H1 (cell line): ENCODE measurements at regions not wholly inside any gene's neighbourhood (a gene's known extent, or its start where the extent isn't known, plus 50 kb on each side); places are given as distances from the start of the nearest gene placed in this dataset.

Source experiments
- CTCF ChIA-PET: fragments of 300-600 bp; sonication (Branson Sonifier 250); formaldehyde crosslinking; loops from one replicate; lab custom pipeline; 2021; ENCODE audit not compliant: partially characterized antibody; lab: Charles Lee
- POLR2A ChIA-PET: fragments of 300-600 bp; sonication (Branson Sonifier 250); formaldehyde crosslinking; loops from one replicate; lab custom pipeline; 2021; ENCODE audit warnings: inconsistent platforms; ENCODE audit not compliant: partially characterized antibody; lab: Charles Lee
- DNase-seq, 2 experiments: peaks; one replicate each; pipeline versions ENCODE4 v3.0.0 to v3.0.0-alpha.2; 2010 to 2022; ENCODE audit warnings: low spot score in 2 of 2, low read depth in 1 of 2, mixed read lengths in 1 of 2
- FAIRE-seq: peaks from 2 replicates; lab custom pipeline; 2011; peaks lifted over from hg19 to GRCh38; lab: Jason Lieb, UNC
- H2AFZ ChIP-seq: 2 replicates; pipeline ENCODE4 v1.8.1; 2012; ENCODE audit warnings: low read length, inconsistent platforms
- H2AK5ac ChIP-seq: 2 replicates; pipeline ENCODE4 v1.6.1; 2013; ENCODE audit warnings: low read depth, low read length
- H2BK120ac ChIP-seq: replicated peaks from 2 replicates; pipeline ENCODE3; 2013; ENCODE audit warnings: low read depth, low read length, inconsistent platforms
- H2BK12ac ChIP-seq: 2 replicates; pipeline ENCODE4 v1.6.1; 2013; ENCODE audit warnings: low read depth, low read length
- H2BK15ac ChIP-seq: 2 replicates; pipeline ENCODE4 v1.6.1; 2013; ENCODE audit warnings: low read length
- H2BK20ac ChIP-seq: 2 replicates; pipeline ENCODE4 v1.6.1; 2013; ENCODE audit warnings: low read length
- H2BK5ac ChIP-seq: 2 replicates; pipeline ENCODE4 v1.6.1; 2013; ENCODE audit warnings: low read depth, low read length
- H3K14ac ChIP-seq: 2 replicates; pipeline ENCODE4 v1.6.1; 2013; ENCODE audit warnings: inconsistent platforms; ENCODE audit not compliant: insufficient read length
- H3K18ac ChIP-seq: 2 replicates; pipeline ENCODE4 v1.6.1; 2013; ENCODE audit warnings: low read length; ENCODE audit errors: extremely low read depth
- H3K23ac ChIP-seq: 2 replicates; pipeline ENCODE4 v1.6.1; 2013; ENCODE audit warnings: inconsistent platforms; ENCODE audit not compliant: insufficient read length
- H3K23me2 ChIP-seq: 2 replicates; pipeline ENCODE4 v1.6.1; 2013; ENCODE audit warnings: low read depth, low read length
- H3K27ac ChIP-seq: 2 replicates; pipeline ENCODE4 v1.6.1; 2011; ENCODE audit warnings: low read depth, low read length, inconsistent platforms
- H3K27me3 ChIP-seq, 4 experiments: replicated peaks in 1 of 4; 1 replicate in 1 of 4; 2 replicates in 3 of 4; pipeline versions ENCODE4 v1.6.1 to v1.8.1; 2011 to 2013; ENCODE audit warnings: low read length in 3 of 4, mild to moderate bottlenecking in 3 of 4, inconsistent platforms in 2 of 4, mixed read lengths in 2 of 4, moderate library complexity in 1 of 4; ENCODE audit not compliant: control insufficient read depth in 3 of 4, insufficient read depth in 3 of 4; ENCODE audit errors: extremely low read depth in 1 of 4
- H3K36me3 ChIP-seq, 4 experiments: 2 replicates each; pipeline versions ENCODE4 v1.6.1 to v1.8.1; 2011 to 2013; ENCODE audit warnings: mild to moderate bottlenecking in 4 of 4, low read length in 3 of 4, moderate library complexity in 2 of 4, control low read depth in 1 of 4, inconsistent platforms in 1 of 4; ENCODE audit not compliant: insufficient read depth in 4 of 4, control insufficient read depth in 2 of 4
- H3K4ac ChIP-seq: replicated peaks from 2 replicates; pipeline ENCODE3; 2013; ENCODE audit warnings: low read length, low read depth, mixed read lengths, inconsistent platforms; ENCODE audit not compliant: insufficient read length
- H3K4me1 ChIP-seq, 4 experiments: replicated peaks in 1 of 4; 1 replicate in 1 of 4; 2 replicates in 3 of 4; pipeline versions ENCODE4 v1.6.1 to v1.8.1; 2011 to 2013; ENCODE audit warnings: low read length in 3 of 4, inconsistent platforms in 2 of 4, mixed read lengths in 1 of 4; ENCODE audit not compliant: insufficient read depth in 4 of 4, control insufficient read depth in 3 of 4
- H3K4me2 ChIP-seq, 2 experiments: 2 replicates each; pipeline versions ENCODE4 v1.6.1 to v1.8.1; 2011 to 2013; ENCODE audit warnings: low read depth in 2 of 2, low read length in 2 of 2, control low read depth in 1 of 2, inconsistent platforms in 1 of 2, mild to moderate bottlenecking in 1 of 2; ENCODE audit not compliant: insufficient read depth in 1 of 2
- H3K4me3 ChIP-seq, 4 experiments: fragments of 200-600, 300-600 bp in 1 of 4; sonication (generic), shearing (Covaris generic), sonication (Bioruptor Twin) in 1 of 4; 2 replicates each; pipeline versions ENCODE4 v1.5.1 to v1.8.1; 2011 to 2016; ENCODE audit warnings: low read length in 4 of 4, low read depth in 3 of 4, control low read depth in 2 of 4, inconsistent platforms in 2 of 4, mild to moderate bottlenecking in 2 of 4, mixed read lengths in 1 of 4, moderate library complexity in 1 of 4; ENCODE audit not compliant: insufficient read depth in 2 of 4; ENCODE audit errors: extremely low read depth in 1 of 4
- H3K56ac ChIP-seq: replicated peaks from 2 replicates; pipeline ENCODE3; 2013; ENCODE audit warnings: low read depth, mild to moderate bottlenecking, mixed read lengths, low read length, inconsistent platforms; ENCODE audit not compliant: insufficient read length
- H3K79me1 ChIP-seq: 2 replicates; pipeline ENCODE4 v1.6.1; 2013; ENCODE audit warnings: low read depth, low read length, control low read depth
- H3K79me2 ChIP-seq, 2 experiments: 2 replicates each; pipeline versions ENCODE4 v1.6.1 to v1.8.1; 2012 to 2013; ENCODE audit warnings: low read length in 2 of 2, mild to moderate bottlenecking in 2 of 2, inconsistent platforms in 1 of 2; ENCODE audit not compliant: insufficient read depth in 2 of 2, control insufficient read depth in 1 of 2
- H3K9ac ChIP-seq, 4 experiments: replicated peaks in 1 of 4; 1 replicate in 1 of 4; 2 replicates in 3 of 4; pipeline versions ENCODE4 v1.6.1 to v1.8.1; 2011 to 2013; ENCODE audit warnings: low read depth in 3 of 4, low read length in 3 of 4, control low read depth in 2 of 4, mild to moderate bottlenecking in 2 of 4, moderate library complexity in 2 of 4, inconsistent platforms in 1 of 4; ENCODE audit errors: extremely low read depth in 1 of 4
- H3K9me3 ChIP-seq, 2 experiments: 2 replicates each; pipeline versions ENCODE4 v1.6.1 to v1.8.1; 2012 to 2013; ENCODE audit warnings: mild to moderate bottlenecking in 2 of 2, moderate library complexity in 2 of 2, control low read depth in 1 of 2, inconsistent platforms in 1 of 2, low read depth in 1 of 2, low read length in 1 of 2, mixed read lengths in 1 of 2; ENCODE audit not compliant: insufficient read depth in 2 of 2
- H4K20me1 ChIP-seq, 2 experiments: replicated peaks in 1 of 2; 2 replicates each; pipeline versions ENCODE3 to v1.8.1; 2011 to 2013; ENCODE audit warnings: inconsistent platforms in 2 of 2, low read length in 2 of 2, mild to moderate bottlenecking in 1 of 2; ENCODE audit not compliant: insufficient read depth in 2 of 2, control insufficient read depth in 1 of 2
- H4K5ac ChIP-seq: 2 replicates; pipeline ENCODE4 v1.6.1; 2013; ENCODE audit warnings: low read length, low read depth, mixed read lengths, inconsistent platforms; ENCODE audit not compliant: insufficient read length
- H4K8ac ChIP-seq: 2 replicates; pipeline ENCODE4 v1.8.0; 2013; ENCODE audit warnings: mild to moderate bottlenecking, moderate library complexity, low read length, inconsistent platforms; ENCODE audit not compliant: insufficient read depth; ENCODE audit errors: extremely low read depth
- H4K91ac ChIP-seq: replicated peaks from 2 replicates; pipeline ENCODE3; 2013; ENCODE audit warnings: low read length, mixed read lengths, inconsistent platforms; ENCODE audit not compliant: insufficient read length
- CEBPB ChIP-seq: IDR thresholded peaks from 2 replicates; pipeline ENCODE4 v1.6.1; 2012; ENCODE audit warnings: low read depth, low read length
- CHD1 ChIP-seq: IDR thresholded peaks from 2 replicates; pipeline ENCODE4 v1.6.1; 2012; ENCODE audit warnings: low read depth, low read length, improper control_type of control experiment
- CHD2 ChIP-seq: IDR thresholded peaks from 2 replicates; pipeline ENCODE4 v1.6.1; 2012; ENCODE audit warnings: low read length, improper control_type of control experiment
- EZH2 ChIP-seq: fragments of 200-600 bp; sonication (generic); IDR thresholded peaks from 2 replicates; pipeline ENCODE4 v1.7.1; 2012; ENCODE audit warnings: low read depth, mild to moderate bottlenecking, moderate library complexity, low read length, inconsistent platforms; ENCODE audit not compliant: severe bottlenecking
- HDAC2 ChIP-seq, 2 experiments: fragments of 300-600 bp in 1 of 2; sonication (generic) in 1 of 2; IDR thresholded peaks; 2 replicates each; pipeline ENCODE4 v1.6.1; 2011 to 2012; ENCODE audit warnings: low read depth in 2 of 2, low read length in 2 of 2, mild to moderate bottlenecking in 2 of 2, moderate library complexity in 2 of 2, borderline replicate concordance in 1 of 2, inconsistent platforms in 1 of 2
- KDM5A ChIP-seq: fragments of 200-600 bp; IDR thresholded peaks from 2 replicates; pipeline ENCODE4 v1.7.1; 2012; ENCODE audit warnings: mild to moderate bottlenecking, low read length, inconsistent platforms, mixed read lengths
- POU5F1 ChIP-seq: IDR thresholded peaks from 2 replicates; pipeline ENCODE4 v1.6.1; 2011; ENCODE audit warnings: low read depth, mild to moderate bottlenecking, low read length, moderate library complexity
- RXRA ChIP-seq: IDR thresholded peaks from 2 replicates; pipeline ENCODE4 v1.6.1; 2011; ENCODE audit warnings: low read depth, mild to moderate bottlenecking, low read length, moderate library complexity; ENCODE audit not compliant: insufficient read depth
- SIN3A ChIP-seq, 2 experiments: IDR thresholded peaks in 1 of 2; conservative IDR thresholded peaks in 1 of 2; 2 replicates each; pipeline ENCODE4 v1.6.1; 2011 to 2012; ENCODE audit warnings: low read length in 2 of 2, improper control_type of control experiment in 1 of 2, low read depth in 1 of 2, mild to moderate bottlenecking in 1 of 2
- SIX5 ChIP-seq: IDR thresholded peaks from 2 replicates; pipeline ENCODE4 v1.6.1; 2011; ENCODE audit warnings: mild to moderate bottlenecking, low read depth, low read length
- SP4 ChIP-seq: IDR thresholded peaks from 2 replicates; pipeline ENCODE4 v1.6.1; 2012; ENCODE audit warnings: low read length, inconsistent platforms
- SRF ChIP-seq: IDR thresholded peaks from 2 replicates; pipeline ENCODE4 v1.6.1; 2011; ENCODE audit warnings: mild to moderate bottlenecking, low read depth, low read length, moderate library complexity
- TCF12 ChIP-seq: IDR thresholded peaks from 2 replicates; pipeline ENCODE4 v1.6.1; 2011; ENCODE audit warnings: low read depth, mild to moderate bottlenecking, low read length
- WGBS, 2 experiments: shearing (Covaris generic) in 1 of 2; methylation state at CpG; one replicate each; pipeline versions ENCODE4 v1.1.6 to v1.1.7; 2013 to 2015; ENCODE audit warnings: low lambda C conversion rate in 2 of 2, mixed read lengths in 2 of 2, inconsistent platforms in 1 of 2, low coverage in 1 of 2, missing lambda C conversion rate in 1 of 2; ENCODE audit not compliant: insufficient replicate concordance in 2 of 2, insufficient coverage in 1 of 2, insufficient read length in 1 of 2; ENCODE audit errors: extremely low coverage in 1 of 2, missing lambda C conversion rate in 1 of 2; 5-methylcytosine and 5-hydroxymethylcytosine counted together
- TF ChIP-seq, protein P1 (sequence below): IDR thresholded peaks from 2 replicates; pipeline ENCODE4 v1.6.1; 2011; ENCODE audit warnings: low read depth, mild to moderate bottlenecking, low read length; ENCODE audit not compliant: insufficient read depth

DNA sequence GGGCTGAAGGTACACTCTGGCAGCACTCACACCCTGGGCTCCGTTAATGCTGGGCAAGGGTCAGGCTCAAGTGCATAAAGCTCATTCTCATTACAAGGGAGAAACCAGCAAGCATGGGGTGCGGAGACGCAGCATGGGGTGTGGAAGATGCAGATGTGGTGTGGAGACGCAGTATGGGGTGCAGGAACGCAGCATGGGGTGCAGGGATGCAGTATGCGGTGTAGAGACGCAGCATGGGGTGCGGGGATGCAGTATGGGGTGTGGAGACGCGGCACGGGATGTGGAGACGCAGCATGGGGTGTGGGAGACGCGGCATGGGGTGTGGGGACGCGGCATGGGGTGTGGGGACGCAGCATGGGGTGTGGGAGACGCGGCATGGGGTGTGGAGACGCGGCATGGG, 390.7 kb downstream of the NPHP4 start:
- 92% methylated on average over 15 of the region's 21 CpGs; no CpG with 5 or more reads in 1 of the 2 experiments for WGBS, 2 experiments
- Histone ChIP-seq H2BK5ac (no peak overlapping the region), H2BK15ac (peak overlapping the region; percentile 81; the same call in 1 of the 2 replicates), H3K56ac (no peak overlapping the region), H2AK5ac (peak overlapping the region; percentile 5; the same call in 1 of the 2 replicates), H3K23ac (no peak overlapping the region), H3K4ac (no peak overlapping the region), H3K27me3 (no peaks in the 10 kb centered on the region), H3K79me2 (no peaks in the 10 kb centered on the region), H4K5ac (no peak overlapping the region), H2BK12ac (no peak overlapping the region; the same call in 1 of the 2 replicates), H3K9ac (no peak overlapping the region), H3K4me1 (peaks cover 0 to 3% (median 0%) of the 10 kb centered on the region in 4 experiments; a peak in 2 of 7 replicates), H3K79me1 (no peaks in the 10 kb centered on the region), H2AFZ (no peak overlapping the region), H2BK120ac (no peak overlapping the region), H3K18ac (no peak overlapping the region; the same call in 1 of the 2 replicates), H3K4me3 (no peak overlapping the region), H4K8ac (no peak overlapping the region), H3K4me2 (no peak overlapping the region), H3K27ac (no peak overlapping the region), H3K9me3 (no peaks in the 10 kb centered on the region), H3K14ac (no peak overlapping the region), H3K23me2 (no peaks in the 10 kb centered on the region; the same call in 1 of the 2 replicates), H4K91ac (peak overlapping the region; percentile 80), H2BK20ac (no peak overlapping the region), H3K36me3 (no peaks in the 10 kb centered on the region), H4K20me1 (no peaks in the 10 kb centered on the region)
- no peak for DNase-seq
- no peak for FAIRE-seq
- ChIA-PET POLR2A (no interaction called here), CTCF (interaction anchor here (1.0 kb wide), 1 partner anchor 91 kb away, joined by 3 read pairs; no protein-coding TSS in a partner anchor)
- no peak for TF ChIP-seq KDM5A
- TF ChIP-seq TCF12 = no peak
- no peak for TF ChIP-seq SRF
- no peak for TF ChIP-seq SIX5
- no peak for TF ChIP-seq HDAC2 (IDR thresholded peaks at IDR 0.05; ENCODE audit: borderline replicate concordance in 1 of 2, low read depth in 2 of 2, low read length in 2 of 2)
- TF ChIP-seq RXRA = no peak
- no peak for TF ChIP-seq CEBPB
- no peak for TF ChIP-seq SP4
- TF ChIP-seq POU5F1 = no peak
- no peak for TF ChIP-seq EZH2
- no peak for TF ChIP-seq SIN3A (conservative IDR thresholded peaks at IDR 0.05 in 1 of 2, IDR thresholded peaks at IDR 0.05 in 1 of 2; ENCODE audit: low read depth in 1 of 2, low read length in 2 of 2)
- TF ChIP-seq CHD1 = no peak
- TF ChIP-seq, protein P1, sequence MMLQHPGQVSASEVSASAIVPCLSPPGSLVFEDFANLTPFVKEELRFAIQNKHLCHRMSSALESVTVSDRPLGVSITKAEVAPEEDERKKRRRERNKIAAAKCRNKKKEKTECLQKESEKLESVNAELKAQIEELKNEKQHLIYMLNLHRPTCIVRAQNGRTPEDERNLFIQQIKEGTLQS = no peak
- no peak for TF ChIP-seq CHD2
